D721Med (cell line): ENCODE measurements at regions not wholly inside any gene's neighbourhood (a gene's known extent, or its start where the extent isn't known, plus 50 kb on each side); places are given as distances from the start of the nearest gene placed in this dataset.
A peak's percentile ranks its signal among the peaks of the same experiment; 100 is the strongest.

Source experiments
- DNase-seq: peaks from one replicate; pipeline ENCODE4 v3.0.0; 2011; ENCODE audit warnings: low spot score; ENCODE audit not compliant: insufficient read length
- FAIRE-seq: peaks from 2 replicates; lab custom pipeline; 2011; peaks lifted over from hg19 to GRCh38; lab: Jason Lieb, UNC
- TF ChIP-seq, protein P1 (sequence below): IDR thresholded peaks from 2 replicates; pipeline ENCODE4 v1.5.1; 2012; ENCODE audit warnings: mild to moderate bottlenecking, control low read depth; ENCODE audit not compliant: insufficient read depth; ENCODE audit errors: missing control alignments

DNA sequence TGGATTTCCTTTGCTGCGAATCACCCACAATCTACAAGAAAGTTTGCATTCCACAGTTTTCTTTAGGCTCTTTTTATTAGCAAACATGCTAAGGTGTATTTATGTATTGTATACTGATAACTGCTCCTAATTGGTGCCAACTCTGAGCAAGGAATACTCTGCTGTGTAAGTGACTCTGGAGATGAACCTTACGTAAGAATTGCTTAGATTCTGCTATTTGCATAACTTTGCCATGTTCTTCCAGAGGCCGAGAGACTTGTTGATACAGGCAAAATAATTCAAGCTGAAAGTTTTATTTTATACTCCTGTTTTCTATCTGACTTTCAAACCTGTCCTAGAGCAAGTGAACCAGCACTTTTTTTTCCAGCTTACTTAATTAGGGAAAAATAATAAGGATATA is 461.3 kb downstream of the GJA1 start:
- no peak for DNase-seq
- FAIRE-seq, result no peak
- TF ChIP-seq, protein P1, sequence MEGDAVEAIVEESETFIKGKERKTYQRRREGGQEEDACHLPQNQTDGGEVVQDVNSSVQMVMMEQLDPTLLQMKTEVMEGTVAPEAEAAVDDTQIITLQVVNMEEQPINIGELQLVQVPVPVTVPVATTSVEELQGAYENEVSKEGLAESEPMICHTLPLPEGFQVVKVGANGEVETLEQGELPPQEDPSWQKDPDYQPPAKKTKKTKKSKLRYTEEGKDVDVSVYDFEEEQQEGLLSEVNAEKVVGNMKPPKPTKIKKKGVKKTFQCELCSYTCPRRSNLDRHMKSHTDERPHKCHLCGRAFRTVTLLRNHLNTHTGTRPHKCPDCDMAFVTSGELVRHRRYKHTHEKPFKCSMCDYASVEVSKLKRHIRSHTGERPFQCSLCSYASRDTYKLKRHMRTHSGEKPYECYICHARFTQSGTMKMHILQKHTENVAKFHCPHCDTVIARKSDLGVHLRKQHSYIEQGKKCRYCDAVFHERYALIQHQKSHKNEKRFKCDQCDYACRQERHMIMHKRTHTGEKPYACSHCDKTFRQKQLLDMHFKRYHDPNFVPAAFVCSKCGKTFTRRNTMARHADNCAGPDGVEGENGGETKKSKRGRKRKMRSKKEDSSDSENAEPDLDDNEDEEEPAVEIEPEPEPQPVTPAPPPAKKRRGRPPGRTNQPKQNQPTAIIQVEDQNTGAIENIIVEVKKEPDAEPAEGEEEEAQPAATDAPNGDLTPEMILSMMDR, result no peak

DNA sequence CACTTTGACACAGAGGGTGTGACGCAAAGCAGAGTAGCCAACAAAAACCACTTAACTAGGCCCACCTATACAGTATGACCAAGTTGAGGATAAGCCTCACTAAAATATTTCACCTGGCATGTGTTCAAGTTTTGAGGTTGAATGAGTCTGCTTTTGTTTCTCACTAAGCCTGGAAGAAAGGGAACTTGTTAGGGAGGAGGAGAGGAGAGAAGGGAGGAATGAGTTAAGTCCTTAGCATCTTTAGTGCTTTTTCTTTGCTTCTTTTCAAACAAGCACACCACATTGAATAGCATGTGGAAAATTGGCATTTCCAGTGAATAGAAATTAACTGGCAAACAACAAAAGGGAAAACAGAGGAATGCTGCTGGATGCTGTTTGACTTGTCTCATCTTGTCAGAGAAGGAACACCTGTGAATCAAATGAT is 461.9 kb downstream of the GJA1 start:
- FAIRE-seq (no peak), DNase-seq (no peak)
- TF ChIP-seq, protein P1, result no peak

DNA sequence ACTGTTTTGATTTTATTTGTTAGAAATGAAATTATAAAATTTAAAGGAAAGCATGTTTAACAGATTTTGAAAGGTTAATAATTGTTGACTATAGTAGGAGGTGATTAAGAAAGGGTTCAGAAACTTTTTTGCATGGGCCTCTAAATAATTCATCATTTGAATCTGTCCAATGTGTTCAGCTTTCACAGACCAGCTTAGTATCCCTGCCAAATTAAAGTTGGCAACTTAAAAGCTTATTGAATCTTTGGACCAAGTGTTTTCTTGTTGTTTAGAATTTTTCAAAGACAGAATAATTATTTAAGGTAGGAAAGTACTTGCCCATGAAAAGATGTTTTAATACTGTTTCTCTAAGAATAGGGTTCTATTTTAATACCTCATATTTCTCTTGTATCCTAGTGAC is 466.0 kb downstream of the GJA1 start:
- DNase-seq, result no peak
- TF ChIP-seq, protein P1, result no peak
- no peak for FAIRE-seq

DNA sequence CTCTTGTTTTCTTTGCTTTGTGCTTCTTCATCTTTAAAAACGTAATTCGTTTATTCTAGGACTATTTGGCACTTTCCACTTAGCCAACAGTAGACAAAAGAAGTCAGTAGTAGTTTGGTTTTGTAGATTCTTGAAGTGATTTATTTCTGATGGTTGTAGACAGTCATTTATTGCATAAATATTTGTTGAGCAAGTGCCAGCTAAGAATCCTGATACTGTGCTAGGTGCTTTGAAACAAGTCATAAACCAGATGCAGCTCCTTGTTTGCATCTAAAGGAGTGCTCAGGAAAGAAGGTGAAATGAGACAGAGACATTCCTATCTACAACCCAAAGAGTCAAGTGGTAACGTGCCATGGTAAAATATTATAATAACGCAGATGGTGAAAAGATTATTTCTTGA is 469.1 kb downstream of the GJA1 start:
- FAIRE-seq (no peak), DNase-seq (no peak)
- TF ChIP-seq, protein P1, result no peak

DNA sequence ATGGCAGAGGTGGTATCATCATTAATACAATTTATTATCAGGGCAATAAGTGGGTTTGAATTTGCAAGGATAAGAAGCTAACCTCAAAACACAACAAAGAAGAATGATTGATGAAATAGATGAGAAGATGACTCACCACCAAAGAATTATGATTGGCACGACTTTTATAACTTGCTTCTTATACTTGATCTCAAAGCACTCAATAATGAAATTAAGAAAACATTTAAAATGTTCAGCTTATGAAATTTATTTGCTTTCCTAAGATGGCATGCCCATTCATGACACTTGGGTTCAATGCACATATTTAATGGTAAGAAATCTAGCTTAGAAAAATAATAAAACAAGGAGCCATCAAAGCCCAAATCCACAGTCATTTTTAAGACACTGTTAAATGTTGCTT is 477.5 kb downstream of the GJA1 start:
- DNase-seq, result no peak
- peak; percentile 11 for FAIRE-seq

DNA sequence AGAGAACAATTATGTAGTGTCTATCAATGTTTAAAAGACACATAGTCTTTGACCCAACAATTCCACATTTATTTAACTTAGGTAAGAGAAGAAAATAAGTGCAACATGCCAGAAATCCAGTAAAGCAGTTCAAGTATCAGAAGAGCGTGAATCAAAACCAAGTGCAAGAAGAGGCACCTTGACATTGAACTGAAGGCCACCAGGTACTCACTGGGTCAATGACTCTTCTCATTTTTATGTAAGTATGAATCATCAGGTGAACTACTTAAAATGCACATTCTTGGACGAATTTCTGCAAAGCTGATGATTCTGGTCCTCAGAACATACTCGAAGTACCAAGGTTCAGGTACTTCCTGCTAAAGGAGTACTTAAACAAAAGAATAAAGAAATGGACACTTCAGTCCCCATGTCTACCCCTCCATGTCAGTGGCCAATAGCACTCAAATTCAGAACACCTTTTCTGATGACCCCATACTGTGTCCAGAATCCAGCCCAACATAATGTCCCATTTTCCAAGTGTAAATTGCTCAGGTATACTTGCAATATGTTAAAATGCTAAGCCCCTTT is 481.9 kb downstream of the GJA1 start:
- TF ChIP-seq, protein P1, result no peak

More for the DNA sequence above, 477.5 kb downstream of the GJA1 start:
- TF ChIP-seq, protein P1, result no peak

DNA sequence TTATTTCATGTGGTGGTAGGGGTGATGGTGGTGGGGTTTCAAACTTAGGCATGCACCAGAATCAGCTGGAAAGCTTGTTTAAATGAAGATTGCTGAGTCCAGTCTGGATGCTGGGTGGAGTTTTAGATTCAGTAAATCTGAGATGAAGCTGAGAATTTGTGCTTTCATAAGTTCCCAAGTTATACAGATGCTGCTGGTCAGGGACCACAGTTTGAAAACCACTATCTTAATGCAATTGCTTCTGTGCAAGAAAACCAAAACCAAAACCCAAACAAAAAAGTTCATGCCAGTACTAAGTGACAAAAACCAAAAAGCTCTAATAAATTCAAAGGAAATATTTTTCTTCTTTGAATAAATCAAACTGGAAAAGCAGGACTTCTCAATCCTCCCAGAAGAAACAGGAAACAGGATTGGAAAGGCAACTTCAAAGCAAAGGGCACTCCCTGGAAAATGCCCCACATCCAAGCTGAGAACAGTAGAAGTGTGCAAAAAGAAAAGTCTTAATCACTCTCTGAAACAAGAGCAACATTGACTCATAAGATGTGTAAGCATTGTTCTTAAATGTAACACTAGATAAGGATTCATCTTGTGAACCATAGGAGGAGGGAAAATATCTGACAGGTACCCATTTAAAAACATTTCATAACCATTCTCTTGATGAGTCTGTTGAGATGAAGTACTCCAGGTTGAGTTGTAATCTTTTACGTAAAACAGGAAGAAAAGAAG is 481.5 kb upstream of the HSF2 start:
- FAIRE-seq, result no peak
- TF ChIP-seq, protein P1, result no peak
- no peak for DNase-seq

More for the DNA sequence above, 481.9 kb downstream of the GJA1 start:
- no peak for FAIRE-seq
- no peak for DNase-seq
